Spleen (tissue), 11 donors: ENCODE measurements at regions not wholly inside any gene's neighbourhood (a gene's known extent, or its start where the extent isn't known, plus 50 kb on each side); places are given as distances from the start of the nearest gene placed in this dataset.

ENCODE experiments used
- DNase-seq: peaks from one replicate; pipeline ENCODE4 v3.0.0-alpha.2; 2020
- H3K27ac ChIP-seq, 8 donors: fragments of 200-600 bp; sonication (generic) in 7 of 8; 1 replicate in 4 of 8; 2 replicates in 4 of 8; pipeline versions ENCODE4 v1.5.0 to v1.8.0; 2016 to 2021; ENCODE audit warnings: inconsistent platforms in 4 of 8, mild to moderate bottlenecking in 4 of 8, moderate library complexity in 1 of 8
- H3K27me3 ChIP-seq, 7 donors: fragments of 200-600 bp; sonication (generic) in 6 of 7; replicated peaks in 1 of 7; 1 replicate in 4 of 7; 2 replicates in 3 of 7; pipeline versions ENCODE4 v1.5.0 to v1.8.0; 2016 to 2021; ENCODE audit warnings: inconsistent platforms in 3 of 7, mild to moderate bottlenecking in 1 of 7
- H3K36me3 ChIP-seq, 6 donors: fragments of 200-600 bp; sonication (generic) in 5 of 6; 1 replicate in 4 of 6; 2 replicates in 2 of 6; pipeline versions ENCODE4 v1.5.0 to v1.8.0; 2016 to 2021; ENCODE audit warnings: inconsistent platforms in 2 of 6
- H3K4me1 ChIP-seq, 6 donors: fragments of 200-600 bp; sonication (generic) in 5 of 6; 1 replicate in 3 of 6; 2 replicates in 3 of 6; pipeline versions ENCODE4 v1.5.0 to v1.8.0; 2016 to 2021; ENCODE audit warnings: inconsistent platforms in 3 of 6
- H3K4me3 ChIP-seq, 8 donors: fragments of 200-600 bp; sonication (generic) in 7 of 8; 1 replicate in 4 of 8; 2 replicates in 4 of 8; pipeline versions ENCODE4 v1.5.0 to v1.8.0; 2016 to 2021; ENCODE audit warnings: inconsistent platforms in 4 of 8, mild to moderate bottlenecking in 4 of 8, moderate library complexity in 2 of 8
- H3K9me3 ChIP-seq, 8 donors: fragments of 200-600 bp; sonication (generic) in 7 of 8; 1 replicate in 4 of 8; 2 replicates in 4 of 8; pipeline versions ENCODE4 v1.5.0 to v1.8.0; 2016 to 2021; ENCODE audit warnings: inconsistent platforms in 4 of 8
- POLR2A ChIP-seq, 3 donors: fragments of 450-650 bp; IDR thresholded peaks; one replicate each; pipeline ENCODE4 v1.5.1; 2017; ENCODE audit warnings: antibody characterized with exemption in 3 of 3, mild to moderate bottlenecking in 1 of 3
- POLR2AphosphoS5 ChIP-seq, 3 donors: sonication (generic); formaldehyde crosslinking; IDR thresholded peaks; one replicate each; pipeline ENCODE4 v1.5.1; 2017; ENCODE audit warnings: antibody characterized with exemption in 3 of 3
- WGBS, 5 donors: extraction: QIAGEN DNeasy Blood & Tissue Kit in 3 of 5; methylation state at CpG; one replicate each; pipeline versions ENCODE4 v1.1.5 to v1.1.7; 2013 to 2018; 5-methylcytosine and 5-hydroxymethylcytosine counted together
- intact Hi-C: fragments of 100-400 bp; cut with DNase I; formaldehyde crosslinking; loops from one replicate; pipeline ENCODE4 v1.15.0; 2023; ENCODE audit warnings: low total_unique reads
- TF ChIP-seq, protein P1 (sequence below), 11 experiments: fragments of 200-600 bp in 7 of 11; fragments of 450-650 bp in 4 of 11; sonication (generic) in 4 of 11; IDR thresholded peaks in 8 of 11; conservative IDR thresholded peaks in 3 of 11; 1 replicate in 7 of 11; 2 replicates in 4 of 11; pipeline versions ENCODE4 v1.4.0 to v1.8.0; 2016 to 2021; ENCODE audit warnings: antibody characterized with exemption in 11 of 11, inconsistent platforms in 4 of 11, mild to moderate bottlenecking in 1 of 11
- donor health status: healthy with polysubstance abuse.
- donor health status: DM: no; HTN: no; CAD: no; lungs with moderate emphysema.
- donor health status: DM: no; HTN: no; CAD: no.
- donor health status: Bipolar disorder and iron deficiency.
- donor health status: healthy.
- donor health status: DM: no; HTN: no; CAD: no.
- donor health status: DM: yes; HTN: yes; CAD: no.

DNA sequence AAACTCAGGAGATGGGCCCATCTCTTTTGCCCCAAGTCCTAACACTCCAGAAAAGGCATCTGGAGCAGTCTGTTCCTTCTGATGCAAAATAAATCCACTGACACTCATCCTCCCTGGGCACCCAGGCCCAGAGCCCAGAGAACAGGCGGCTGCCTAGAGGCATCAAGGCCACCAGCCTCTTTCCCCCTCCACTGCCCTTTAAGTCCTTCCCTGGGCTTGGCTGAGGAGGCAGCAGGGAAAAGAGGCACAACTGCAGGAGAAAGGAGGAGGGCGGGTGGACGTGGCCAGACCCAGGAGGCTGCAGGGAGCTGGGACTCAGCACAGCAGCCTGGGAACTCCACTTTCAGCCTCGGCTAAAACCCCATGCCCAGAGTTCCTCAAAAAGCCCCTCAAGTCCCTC, 99.7 kb upstream of the ID2 start:
- 77 to 87% (median 81%) methylated on average over 3 to 4 of the region's 4 CpGs for WGBS, 5 donors
- Histone ChIP-seq H3K36me3 (no peaks in the 10 kb centered on the region), H3K27ac (peak overlapping the region in 2 of 8 donors; percentile 79 to 86), H3K4me3 (no peak overlapping the region), H3K27me3 (peaks cover 0 to 11% (median 0%) of the 10 kb centered on the region in 7 donors), H3K4me1 (peaks cover 16 to 89% (median 48%) of the 10 kb centered on the region in 6 donors), H3K9me3 (no peaks in the 10 kb centered on the region)
- no peak for DNase-seq
- TF ChIP-seq, protein P1, sequence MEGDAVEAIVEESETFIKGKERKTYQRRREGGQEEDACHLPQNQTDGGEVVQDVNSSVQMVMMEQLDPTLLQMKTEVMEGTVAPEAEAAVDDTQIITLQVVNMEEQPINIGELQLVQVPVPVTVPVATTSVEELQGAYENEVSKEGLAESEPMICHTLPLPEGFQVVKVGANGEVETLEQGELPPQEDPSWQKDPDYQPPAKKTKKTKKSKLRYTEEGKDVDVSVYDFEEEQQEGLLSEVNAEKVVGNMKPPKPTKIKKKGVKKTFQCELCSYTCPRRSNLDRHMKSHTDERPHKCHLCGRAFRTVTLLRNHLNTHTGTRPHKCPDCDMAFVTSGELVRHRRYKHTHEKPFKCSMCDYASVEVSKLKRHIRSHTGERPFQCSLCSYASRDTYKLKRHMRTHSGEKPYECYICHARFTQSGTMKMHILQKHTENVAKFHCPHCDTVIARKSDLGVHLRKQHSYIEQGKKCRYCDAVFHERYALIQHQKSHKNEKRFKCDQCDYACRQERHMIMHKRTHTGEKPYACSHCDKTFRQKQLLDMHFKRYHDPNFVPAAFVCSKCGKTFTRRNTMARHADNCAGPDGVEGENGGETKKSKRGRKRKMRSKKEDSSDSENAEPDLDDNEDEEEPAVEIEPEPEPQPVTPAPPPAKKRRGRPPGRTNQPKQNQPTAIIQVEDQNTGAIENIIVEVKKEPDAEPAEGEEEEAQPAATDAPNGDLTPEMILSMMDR (IDR thresholded peaks at IDR 0.05 in 8 of 11, conservative IDR thresholded peaks at IDR 0.05 in 3 of 11) = no peak
- TF ChIP-seq POLR2AphosphoS5 (IDR thresholded peaks at IDR 0.05) (no peak), POLR2A (IDR thresholded peaks at IDR 0.05) (no peak)
- intact Hi-C loops = no loop called here

DNA sequence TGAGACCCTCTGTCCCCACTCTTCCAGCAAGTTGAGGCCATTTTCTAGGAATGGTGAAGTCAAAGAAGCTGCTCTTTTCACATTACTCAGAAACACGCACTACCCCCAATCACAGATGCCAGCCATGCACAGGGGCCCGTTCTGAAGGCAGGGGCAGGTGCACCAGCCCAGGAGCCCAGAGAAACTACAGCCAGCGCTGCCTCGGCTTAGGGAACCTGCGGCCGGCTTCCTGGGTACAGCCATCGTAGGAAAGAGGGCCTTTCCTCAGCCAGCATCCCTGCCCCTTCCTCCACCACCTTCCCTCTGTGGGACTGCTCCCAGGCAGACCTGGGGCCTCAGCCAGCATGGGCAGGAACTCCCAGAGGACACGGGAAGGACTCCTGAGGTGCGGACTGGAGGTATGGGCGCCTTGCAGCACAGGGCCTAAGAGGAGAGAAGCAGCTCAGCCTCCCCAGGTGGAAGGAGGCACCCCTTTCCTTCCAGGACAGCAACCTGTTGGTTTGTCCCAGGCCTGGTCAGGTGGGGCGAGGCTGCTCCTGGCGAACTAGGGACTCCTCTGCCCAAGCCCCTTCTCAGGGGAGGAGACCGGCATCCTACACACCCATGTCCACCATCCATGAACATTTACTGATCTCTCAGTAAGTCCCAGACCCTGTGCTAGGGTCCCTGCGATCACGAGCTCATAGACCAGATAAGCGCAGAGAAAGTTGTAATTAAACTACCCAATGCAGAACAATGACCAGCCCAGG, 99.0 kb upstream of the ID2 start:
- peaks cover 16 to 84% (median 44%) of the 10 kb centered on the region in 6 donors for H3K4me1 ChIP-seq
- peak; percentile 80 for DNase-seq
- 77 to 87% (median 85%) methylated on average over 11 to 16 of the region's 16 CpGs for WGBS, 5 donors
- peak overlapping the region in 3 of 8 donors; percentile 10 to 57 (median 21) for H3K4me3 ChIP-seq
- H3K36me3 ChIP-seq = no peaks in the 10 kb centered on the region
- intact Hi-C loops = no loop called here
- peak overlapping the region in 7 of 8 donors; percentile 56 to 86 (median 67) for H3K27ac ChIP-seq
- TF ChIP-seq POLR2A (IDR thresholded peaks at IDR 0.05) = no peak
- no peak for TF ChIP-seq POLR2AphosphoS5 (IDR thresholded peaks at IDR 0.05)
- TF ChIP-seq, protein P1 (IDR thresholded peaks at IDR 0.05 in 8 of 11, conservative IDR thresholded peaks at IDR 0.05 in 3 of 11) = no peak
- H3K27me3 ChIP-seq = peaks cover 0 to 16% (median 0%) of the 10 kb centered on the region in 7 donors
- no peaks in the 10 kb centered on the region for H3K9me3 ChIP-seq

DNA sequence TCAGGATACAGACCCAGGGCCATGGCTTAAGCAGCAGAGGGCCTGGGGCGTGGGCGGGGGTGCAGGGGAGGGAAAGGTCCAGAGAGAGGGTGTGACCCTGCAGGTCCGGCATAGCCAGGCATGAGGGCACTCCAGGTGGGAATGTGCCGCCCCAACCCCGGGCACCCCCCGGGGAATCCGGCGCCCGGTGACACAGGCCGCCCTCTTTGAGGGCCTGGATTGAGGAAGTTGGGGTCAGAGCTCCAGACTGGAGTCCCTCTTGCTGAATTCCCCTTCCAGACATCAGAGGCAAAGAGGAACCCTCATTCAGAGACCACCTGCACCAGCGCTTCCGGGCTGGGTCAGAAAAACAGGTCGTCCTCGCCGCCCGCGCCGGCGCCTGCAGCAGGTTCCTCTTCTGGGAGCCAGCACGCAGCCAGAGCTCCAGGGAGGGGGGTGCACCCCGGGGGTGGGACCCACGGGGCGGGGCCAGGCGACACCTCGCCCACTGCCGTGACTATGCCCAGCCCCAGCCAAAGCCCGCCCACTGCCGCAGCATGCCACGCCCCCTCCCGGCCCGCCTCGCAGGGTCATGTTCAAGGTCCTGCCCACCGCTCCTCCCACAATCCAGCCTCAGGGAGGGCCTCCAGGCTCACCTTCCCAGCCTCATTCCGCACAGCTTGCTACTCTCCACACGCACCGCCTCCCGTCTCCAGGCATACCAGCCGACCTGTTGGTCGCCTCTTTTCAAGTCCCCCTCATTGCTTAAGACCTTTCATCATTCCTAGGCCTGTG, 98.3 kb upstream of the ID2 start:
- H3K27me3 ChIP-seq = peaks cover 0 to 24% (median 0%) of the 10 kb centered on the region in 7 donors
- H3K36me3 ChIP-seq = no peaks in the 10 kb centered on the region
- H3K9me3 ChIP-seq = no peaks in the 10 kb centered on the region
- WGBS, 5 donors = 16 to 32% (median 24%) methylated on average over 20 to 39 of the region's 39 CpGs
- intact Hi-C loops = no loop called here
- H3K4me1 ChIP-seq = peaks cover 16 to 83% (median 44%) of the 10 kb centered on the region in 6 donors
- TF ChIP-seq POLR2A (IDR thresholded peaks at IDR 0.05) = no peak
- TF ChIP-seq POLR2AphosphoS5 (IDR thresholded peaks at IDR 0.05) = peak; percentile 58 to 84 (median 81)
- peak overlapping the region in 7 of 8 donors; percentile 56 to 86 (median 67) for H3K27ac ChIP-seq
- peak; percentile 98 for DNase-seq
- peak overlapping the region in 5 of 8 donors; percentile 7 to 57 (median 21) for H3K4me3 ChIP-seq

DNA sequence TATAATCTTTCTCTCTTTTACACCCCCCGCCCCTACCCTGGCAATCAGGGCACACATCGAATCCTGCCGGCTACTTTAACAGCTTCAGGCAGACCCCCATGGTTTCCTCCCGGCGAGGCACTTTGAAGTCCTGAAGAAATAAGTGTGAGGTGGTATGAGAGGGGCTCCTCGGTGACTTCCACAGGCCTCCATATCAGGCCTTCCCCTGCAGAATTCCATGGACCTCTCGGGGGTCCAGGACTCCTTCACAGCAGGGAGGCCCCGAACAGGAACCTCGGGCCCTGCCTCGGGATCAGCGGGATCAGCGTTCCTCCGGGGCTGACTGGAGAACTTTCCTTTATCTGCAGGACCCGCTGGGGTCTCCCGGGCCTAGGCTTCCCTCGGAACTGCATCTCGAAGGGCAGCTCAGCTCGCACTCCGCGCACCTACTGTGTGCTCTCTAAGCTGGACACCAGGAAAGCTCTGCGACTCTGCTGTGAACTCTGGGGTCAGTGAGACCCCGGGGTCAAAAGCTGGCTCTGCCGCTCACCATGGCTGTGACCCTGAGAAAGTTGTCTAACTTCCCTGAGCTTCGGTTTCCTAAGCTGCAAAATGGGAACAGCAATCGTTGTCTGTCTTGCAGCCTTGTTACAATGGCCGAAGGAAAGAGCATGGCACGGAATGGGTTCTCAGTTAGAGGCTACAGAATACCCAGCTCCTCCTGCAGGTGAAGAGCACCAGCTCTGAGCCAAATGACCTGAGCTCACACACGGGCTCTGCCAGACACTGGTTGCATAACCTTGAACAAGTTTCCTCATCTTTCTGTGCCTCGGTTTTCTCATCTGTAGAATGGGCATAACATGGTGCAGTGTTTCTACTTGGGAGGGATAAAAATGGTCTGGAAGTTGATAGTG, 97.4 kb upstream of the ID2 start:
- intact Hi-C loops = no loop called here
- peaks cover 16 to 78% (median 44%) of the 10 kb centered on the region in 6 donors for H3K4me1 ChIP-seq
- peak overlapping the region in 4 of 8 donors; percentile 67 to 86 (median 78) for H3K27ac ChIP-seq

More for the DNA sequence above, 97.4 kb upstream of the ID2 start:
- no peak for TF ChIP-seq POLR2A (IDR thresholded peaks at IDR 0.05)
- TF ChIP-seq, protein P1 (IDR thresholded peaks at IDR 0.05 in 8 of 11, conservative IDR thresholded peaks at IDR 0.05 in 3 of 11) = no peak
- no peak for TF ChIP-seq POLR2AphosphoS5 (IDR thresholded peaks at IDR 0.05)
- H3K9me3 ChIP-seq = no peaks in the 10 kb centered on the region
- no peaks in the 10 kb centered on the region for H3K36me3 ChIP-seq
- 67 to 75% (median 70%) methylated on average over 25 to 29 of the region's 29 CpGs for WGBS, 5 donors
- peaks cover 0 to 29% (median 0%) of the 10 kb centered on the region in 7 donors for H3K27me3 ChIP-seq
- H3K4me3 ChIP-seq = peak overlapping the region in 4 of 8 donors; percentile 7 to 57 (median 21)
- peak; percentile 84 for DNase-seq
